DOHH2 (cell line): ENCODE measurements at regions not wholly inside any gene's neighbourhood (a gene's known extent, or its start where the extent isn't known, plus 50 kb on each side); places are given as distances from the start of the nearest gene placed in this dataset.

ENCODE experiments used
- CTCF ChIP-seq: fragments of 200-600 bp; sonication (generic); IDR thresholded peaks from one replicate; pipeline ENCODE4 v1.5.1; 2014; ENCODE audit warnings: antibody characterized with exemption, mild to moderate bottlenecking, low read depth, low read length; ENCODE audit not compliant: poor library complexity, severe bottlenecking
- EZH2phosphoT487 ChIP-seq: fragments of 200-600 bp; sonication (generic); IDR thresholded peaks from 2 replicates; pipeline ENCODE4 v1.6.1; 2017; ENCODE audit warnings: borderline replicate concordance, mild to moderate bottlenecking, antibody characterized with exemption, low read length, moderate library complexity, mixed read lengths

- TF ChIP-seq CTCF (no peak), EZH2phosphoT487 (no peak)
These were observed 621.8 kb downstream of the CDH26 start for GRCh38 chr20:60579941-60580515.
